ENCODE measurements at regions not wholly inside any gene's neighbourhood (a gene's known extent, or its start where the extent isn't known, plus 50 kb on each side); places are given as distances from the start of the nearest gene placed in this dataset.

DNA sequence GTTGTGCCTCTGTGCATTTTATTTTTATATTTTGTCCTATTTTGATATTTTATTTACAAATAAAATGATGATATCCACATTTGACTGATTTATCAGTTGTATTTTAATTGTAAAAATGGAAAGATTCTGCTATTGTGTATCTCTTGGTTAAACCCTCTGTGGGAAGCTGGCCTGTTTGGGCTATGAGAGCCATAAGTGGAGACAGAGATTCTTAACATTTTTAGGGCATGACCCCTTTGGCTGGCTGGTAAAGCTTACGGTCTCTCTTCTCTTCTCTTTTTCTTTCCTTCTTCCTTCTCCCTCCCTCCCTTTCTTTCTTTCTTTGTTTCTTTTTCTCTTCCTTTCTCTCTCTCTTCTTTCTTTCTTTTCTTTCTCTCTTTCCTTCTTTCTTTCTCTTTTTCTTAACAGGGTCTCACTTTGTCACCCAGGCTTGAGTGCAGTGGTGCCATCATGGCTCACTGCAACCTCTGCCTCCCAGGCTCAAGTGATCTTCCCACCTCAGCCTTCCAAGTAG, 172.3 kb upstream of the CDYL start:
- TF ChIP-seq, protein P1, sequence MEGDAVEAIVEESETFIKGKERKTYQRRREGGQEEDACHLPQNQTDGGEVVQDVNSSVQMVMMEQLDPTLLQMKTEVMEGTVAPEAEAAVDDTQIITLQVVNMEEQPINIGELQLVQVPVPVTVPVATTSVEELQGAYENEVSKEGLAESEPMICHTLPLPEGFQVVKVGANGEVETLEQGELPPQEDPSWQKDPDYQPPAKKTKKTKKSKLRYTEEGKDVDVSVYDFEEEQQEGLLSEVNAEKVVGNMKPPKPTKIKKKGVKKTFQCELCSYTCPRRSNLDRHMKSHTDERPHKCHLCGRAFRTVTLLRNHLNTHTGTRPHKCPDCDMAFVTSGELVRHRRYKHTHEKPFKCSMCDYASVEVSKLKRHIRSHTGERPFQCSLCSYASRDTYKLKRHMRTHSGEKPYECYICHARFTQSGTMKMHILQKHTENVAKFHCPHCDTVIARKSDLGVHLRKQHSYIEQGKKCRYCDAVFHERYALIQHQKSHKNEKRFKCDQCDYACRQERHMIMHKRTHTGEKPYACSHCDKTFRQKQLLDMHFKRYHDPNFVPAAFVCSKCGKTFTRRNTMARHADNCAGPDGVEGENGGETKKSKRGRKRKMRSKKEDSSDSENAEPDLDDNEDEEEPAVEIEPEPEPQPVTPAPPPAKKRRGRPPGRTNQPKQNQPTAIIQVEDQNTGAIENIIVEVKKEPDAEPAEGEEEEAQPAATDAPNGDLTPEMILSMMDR (IDR thresholded peaks at IDR 0.05; ENCODE audit: low read length), result no peak
- TF ChIP-seq EZH2 (IDR thresholded peaks at IDR 0.05; ENCODE audit: borderline replicate concordance, low read length), result no peak

Data from OCI-LY1 (cell line).